Right atrium auricular region (tissue), 2 donors: ENCODE measurements at regions not wholly inside any gene's neighbourhood (a gene's known extent, or its start where the extent isn't known, plus 50 kb on each side); places are given as distances from the start of the nearest gene placed in this dataset.

Experiments
- DNase-seq: peaks from one replicate; pipeline ENCODE4 v3.0.0-alpha.2; 2019; ENCODE audit warnings: low spot score
- H3K27ac ChIP-seq, 2 donors: fragments of 200-600 bp; sonication (generic); 1 replicate in 1 of 2; 2 replicates in 1 of 2; pipeline ENCODE4 v1.5.1; 2016 to 2019
- H3K27me3 ChIP-seq, 2 donors: fragments of 200-600 bp; sonication (generic); one replicate each; pipeline versions ENCODE4 v1.5.1 to v1.6.0; 2017 to 2019
- H3K36me3 ChIP-seq: fragments of 200-600 bp; sonication (generic); one replicate; pipeline ENCODE4 v1.5.1; 2016
- H3K4me1 ChIP-seq, 2 donors: fragments of 200-600 bp; sonication (generic); one replicate each; pipeline versions ENCODE4 v1.5.1 to v1.6.0; 2017 to 2019
- H3K4me3 ChIP-seq, 2 donors: fragments of 200-600 bp; sonication (generic); 1 replicate in 1 of 2; 2 replicates in 1 of 2; pipeline ENCODE4 v1.5.1; 2017 to 2019; ENCODE audit warnings: mild to moderate bottlenecking in 1 of 2, moderate library complexity in 1 of 2
- H3K9me3 ChIP-seq, 2 donors: fragments of 200-600 bp; sonication (generic); one replicate each; pipeline ENCODE4 v1.5.1; 2019
- TF ChIP-seq, protein P1 (sequence below), 2 donors: fragments of 200-600 bp; sonication (generic); IDR thresholded peaks; one replicate each; pipeline ENCODE4 v1.5.1; 2019; ENCODE audit warnings: antibody characterized with exemption in 2 of 2

DNA sequence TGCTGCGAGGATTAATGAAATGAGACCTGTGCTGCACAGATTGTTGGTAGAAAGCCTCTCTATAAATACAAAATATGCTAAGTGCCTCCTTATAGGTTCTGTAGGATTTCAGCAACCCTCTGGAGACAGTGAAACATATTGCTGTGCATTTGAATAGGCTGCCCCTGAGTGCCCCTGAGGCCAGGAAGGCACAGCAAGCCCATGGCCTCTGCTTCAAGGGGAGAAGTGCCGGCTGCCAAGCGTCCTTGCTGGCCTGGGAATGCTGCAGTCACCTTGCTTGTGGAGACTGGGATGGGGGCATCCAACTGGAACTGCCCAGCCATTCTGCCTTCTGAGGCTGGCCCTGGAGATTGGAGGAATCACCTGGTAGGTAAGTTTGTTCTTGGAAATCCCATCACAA is 397.2 kb upstream of the SMIM21 start:
- TF ChIP-seq, protein P1, sequence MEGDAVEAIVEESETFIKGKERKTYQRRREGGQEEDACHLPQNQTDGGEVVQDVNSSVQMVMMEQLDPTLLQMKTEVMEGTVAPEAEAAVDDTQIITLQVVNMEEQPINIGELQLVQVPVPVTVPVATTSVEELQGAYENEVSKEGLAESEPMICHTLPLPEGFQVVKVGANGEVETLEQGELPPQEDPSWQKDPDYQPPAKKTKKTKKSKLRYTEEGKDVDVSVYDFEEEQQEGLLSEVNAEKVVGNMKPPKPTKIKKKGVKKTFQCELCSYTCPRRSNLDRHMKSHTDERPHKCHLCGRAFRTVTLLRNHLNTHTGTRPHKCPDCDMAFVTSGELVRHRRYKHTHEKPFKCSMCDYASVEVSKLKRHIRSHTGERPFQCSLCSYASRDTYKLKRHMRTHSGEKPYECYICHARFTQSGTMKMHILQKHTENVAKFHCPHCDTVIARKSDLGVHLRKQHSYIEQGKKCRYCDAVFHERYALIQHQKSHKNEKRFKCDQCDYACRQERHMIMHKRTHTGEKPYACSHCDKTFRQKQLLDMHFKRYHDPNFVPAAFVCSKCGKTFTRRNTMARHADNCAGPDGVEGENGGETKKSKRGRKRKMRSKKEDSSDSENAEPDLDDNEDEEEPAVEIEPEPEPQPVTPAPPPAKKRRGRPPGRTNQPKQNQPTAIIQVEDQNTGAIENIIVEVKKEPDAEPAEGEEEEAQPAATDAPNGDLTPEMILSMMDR (IDR thresholded peaks at IDR 0.05), result no peak
- Histone ChIP-seq H3K9me3 (no peaks in the 10 kb centered on the region), H3K36me3 (no peaks in the 10 kb centered on the region), H3K27me3 (no peaks in the 10 kb centered on the region), H3K4me1 (no peaks in the 10 kb centered on the region), H3K27ac (no peak overlapping the region), H3K4me3 (no peak overlapping the region)
- no peak for DNase-seq

DNA sequence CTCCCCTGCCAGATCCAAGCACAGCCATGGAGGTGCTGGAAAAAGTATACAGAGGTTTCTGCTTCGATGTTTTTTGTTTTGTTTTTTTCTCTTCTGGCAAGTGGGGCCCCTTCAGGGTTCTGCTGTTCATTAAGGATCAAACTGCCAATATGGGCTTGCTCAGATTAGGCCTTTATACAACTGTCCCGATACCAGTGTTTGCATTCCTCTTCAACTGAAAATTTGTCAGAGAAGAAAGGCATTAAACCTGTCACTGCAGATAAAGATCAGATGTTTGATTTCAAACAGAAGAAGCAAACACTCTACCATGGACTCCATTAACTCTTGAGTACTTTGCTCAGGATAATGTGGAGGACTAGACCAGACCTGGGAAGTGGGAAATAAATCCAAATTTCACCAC is 396.0 kb upstream of the SMIM21 start:
- no peak for DNase-seq
- H3K9me3 ChIP-seq, result no peaks in the 10 kb centered on the region
- H3K36me3 ChIP-seq, result no peaks in the 10 kb centered on the region
- no peak overlapping the region for H3K4me3 ChIP-seq
- TF ChIP-seq, protein P1 (IDR thresholded peaks at IDR 0.05), result no peak
- no peaks in the 10 kb centered on the region for H3K4me1 ChIP-seq
- no peaks in the 10 kb centered on the region for H3K27me3 ChIP-seq
- no peak overlapping the region for H3K27ac ChIP-seq

DNA sequence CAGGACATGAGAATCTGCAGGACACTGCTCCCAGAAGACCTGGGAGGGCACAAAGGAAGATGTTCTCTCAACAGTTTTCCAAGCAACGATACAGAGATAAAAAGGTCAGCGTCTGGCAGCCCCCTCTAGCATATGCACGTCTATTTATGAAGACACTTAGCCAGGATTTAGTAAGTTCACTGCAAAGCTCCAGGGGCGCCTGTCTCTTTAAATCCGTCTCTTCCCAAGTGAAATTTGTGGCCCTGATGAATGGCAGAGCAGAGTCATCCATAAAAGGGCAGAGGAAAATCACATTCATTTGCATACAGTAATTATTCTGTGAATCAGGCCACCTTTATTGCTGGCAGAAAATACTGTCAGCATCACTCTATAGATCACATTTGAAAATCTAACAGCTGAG is 390.9 kb upstream of the SMIM21 start:
- no peak for DNase-seq
- TF ChIP-seq, protein P1 (IDR thresholded peaks at IDR 0.05), result no peak
- no peaks in the 10 kb centered on the region for H3K27me3 ChIP-seq

DNA sequence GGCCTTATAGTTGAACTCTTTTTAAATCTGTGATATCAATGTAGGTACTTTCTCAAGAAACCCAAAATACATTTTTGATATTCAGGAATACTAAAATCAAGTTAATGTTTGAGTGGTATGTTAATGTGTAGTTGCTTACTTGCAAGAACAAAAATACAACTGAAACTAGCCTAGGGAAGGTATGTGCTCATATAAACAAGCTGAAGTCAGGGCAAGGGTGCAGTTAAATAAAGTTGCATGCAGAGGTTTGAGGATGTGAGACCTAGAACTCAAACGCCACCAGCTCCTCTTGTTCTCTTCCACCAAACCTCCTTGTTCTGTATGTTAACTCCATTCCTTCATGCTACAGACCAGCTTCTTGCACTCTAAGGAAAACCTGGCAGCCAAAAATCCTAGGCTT is 388.3 kb upstream of the SMIM21 start:
- H3K4me1 ChIP-seq, result no peaks in the 10 kb centered on the region
- H3K27ac ChIP-seq, result no peak overlapping the region
- no peaks in the 10 kb centered on the region for H3K9me3 ChIP-seq
- no peak overlapping the region for H3K4me3 ChIP-seq
- TF ChIP-seq, protein P1 (IDR thresholded peaks at IDR 0.05), result no peak
- H3K36me3 ChIP-seq, result no peaks in the 10 kb centered on the region
- no peak for DNase-seq
- H3K27me3 ChIP-seq, result no peaks in the 10 kb centered on the region

More for the DNA sequence above, 390.9 kb upstream of the SMIM21 start:
- no peak overlapping the region for H3K27ac ChIP-seq
- H3K9me3 ChIP-seq, result no peaks in the 10 kb centered on the region
- no peaks in the 10 kb centered on the region for H3K4me1 ChIP-seq
- no peak overlapping the region for H3K4me3 ChIP-seq
- no peaks in the 10 kb centered on the region for H3K36me3 ChIP-seq

DNA sequence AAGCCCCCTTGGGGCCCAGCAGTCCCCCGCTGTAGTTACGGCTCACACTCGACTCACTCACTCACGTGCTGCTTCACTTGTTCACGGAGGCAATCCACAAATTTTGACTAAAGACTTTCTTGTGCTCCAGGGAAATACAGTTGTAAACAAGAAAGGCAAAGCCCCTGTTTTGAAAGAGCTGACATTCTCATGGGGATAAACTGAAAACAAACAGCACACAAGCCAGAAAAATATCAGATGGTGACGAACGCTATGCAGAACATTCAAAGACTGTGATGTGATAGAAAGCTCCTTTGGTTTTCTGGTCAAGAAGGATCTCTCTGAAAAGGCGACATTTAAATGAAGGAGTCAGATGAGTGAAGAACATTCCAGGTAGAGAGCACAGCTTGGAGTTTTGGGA is 385.3 kb upstream of the SMIM21 start:
- TF ChIP-seq, protein P1 (IDR thresholded peaks at IDR 0.05), result no peak

DNA sequence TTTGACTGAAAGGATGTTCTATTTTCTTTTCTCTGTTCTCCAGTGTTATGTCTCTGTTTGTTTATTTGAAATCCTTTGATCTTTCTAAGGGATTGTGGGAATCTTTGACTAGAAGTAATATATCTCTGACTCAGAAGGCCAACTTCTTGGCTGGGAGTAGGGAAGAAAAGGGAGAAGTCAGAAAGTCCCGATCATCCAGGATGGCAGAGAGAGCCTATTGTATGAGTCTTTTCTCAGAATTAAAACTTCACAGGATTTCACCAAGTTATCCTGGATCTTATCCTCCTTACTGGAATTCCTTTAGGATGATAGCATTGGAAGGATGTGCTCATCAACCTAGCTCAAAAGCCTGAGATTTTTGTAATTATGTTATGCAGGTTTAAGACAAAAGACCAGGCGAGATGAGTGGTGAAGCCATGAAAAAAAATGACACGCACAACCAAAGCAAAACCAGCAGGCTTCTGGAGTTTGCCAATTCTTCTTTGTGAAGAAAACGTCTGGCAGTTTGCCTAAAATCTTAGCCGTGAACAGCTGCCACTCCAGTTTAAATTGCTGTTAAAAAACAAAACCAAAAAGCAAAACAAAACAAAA is 383.6 kb upstream of the SMIM21 start:
- H3K27me3 ChIP-seq, result no peaks in the 10 kb centered on the region
- no peaks in the 10 kb centered on the region for H3K36me3 ChIP-seq
- H3K4me1 ChIP-seq, result no peaks in the 10 kb centered on the region
- H3K27ac ChIP-seq, result no peak overlapping the region
- no peaks in the 10 kb centered on the region for H3K9me3 ChIP-seq
- TF ChIP-seq, protein P1 (IDR thresholded peaks at IDR 0.05), result no peak
- no peak for DNase-seq
- H3K4me3 ChIP-seq, result no peak overlapping the region

More for the DNA sequence above, 385.3 kb upstream of the SMIM21 start:
- Histone ChIP-seq H3K9me3 (no peaks in the 10 kb centered on the region), H3K36me3 (no peaks in the 10 kb centered on the region), H3K4me3 (no peak overlapping the region), H3K27me3 (no peaks in the 10 kb centered on the region), H3K27ac (no peak overlapping the region), H3K4me1 (no peaks in the 10 kb centered on the region)
- no peak for DNase-seq
